ENCODE measurements at regions not wholly inside any gene's neighbourhood (a gene's known extent, or its start where the extent isn't known, plus 50 kb on each side); places are given as distances from the start of the nearest gene placed in this dataset.

- no peak for DNase-seq (ENCODE audit: low spot score)
- intact Hi-C loops (cut with DNase I) = no loop called here
Observed at GRCh38 chr11:111101881-111102280, 143.6 kb upstream of the POU2AF2 start.

DNA sequence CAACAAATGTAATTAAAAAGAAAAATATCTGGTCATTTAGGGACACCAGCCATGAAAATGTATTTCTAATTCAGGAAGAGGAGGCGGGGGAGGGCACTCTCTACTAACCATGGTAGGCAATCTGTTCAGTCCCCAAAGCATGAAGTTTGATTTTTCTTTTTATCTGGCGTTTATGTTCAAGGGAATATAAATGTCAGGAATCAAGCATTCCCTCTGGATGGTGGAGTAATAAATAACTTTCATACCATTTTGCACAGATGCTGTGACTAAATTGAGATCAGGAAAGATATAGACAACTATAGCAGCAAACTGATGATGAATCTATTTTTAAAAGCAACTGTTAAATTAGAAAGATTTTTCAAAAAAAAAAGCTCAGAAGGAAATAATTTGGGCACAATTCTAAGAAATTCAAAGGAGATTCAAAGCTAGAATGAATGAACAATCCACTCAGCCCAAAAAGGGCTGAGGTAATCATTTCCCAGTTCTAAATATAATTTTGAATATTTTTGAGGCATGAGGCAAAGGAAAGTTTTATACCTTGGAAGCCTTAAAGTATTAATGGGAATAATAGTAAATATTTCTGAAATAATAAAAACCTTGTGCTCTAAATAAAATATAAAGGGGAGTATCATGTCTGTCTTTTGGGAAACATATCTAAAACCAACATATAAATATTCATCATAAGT, 146.4 kb upstream of the POU2AF2 start:
- DNase-seq (ENCODE audit: low spot score) = no peak
- intact Hi-C loops (cut with DNase I) = no loop called here

DNA sequence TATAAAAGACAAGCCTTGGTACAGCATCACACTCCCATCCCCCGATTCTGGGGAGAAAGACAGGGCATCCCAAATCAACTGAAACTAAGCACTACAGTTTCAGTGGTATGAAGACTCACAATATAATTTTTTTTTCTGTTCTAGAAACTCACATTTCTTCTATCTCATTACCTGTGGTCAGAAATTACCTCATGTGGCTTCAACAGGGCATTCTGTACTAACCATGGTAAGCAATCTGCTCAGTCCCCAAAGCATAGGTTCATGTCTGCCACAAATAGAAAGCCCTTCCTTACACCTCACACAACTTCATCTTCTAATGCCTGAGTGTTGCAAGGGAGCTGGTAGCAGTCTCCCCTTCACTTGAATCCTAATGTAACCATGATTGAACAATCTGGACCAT, 147.4 kb upstream of the POU2AF2 start:
- intact Hi-C loops (cut with DNase I) = no loop called here
- DNase-seq (ENCODE audit: low spot score) = no peak

- peak; percentile 91 for DNase-seq (ENCODE audit: low spot score)
- intact Hi-C loops (cut with DNase I) = no loop called here
Observed at GRCh38 chr11:111097191-111097590, 148.3 kb upstream of the POU2AF2 start.

DNA sequence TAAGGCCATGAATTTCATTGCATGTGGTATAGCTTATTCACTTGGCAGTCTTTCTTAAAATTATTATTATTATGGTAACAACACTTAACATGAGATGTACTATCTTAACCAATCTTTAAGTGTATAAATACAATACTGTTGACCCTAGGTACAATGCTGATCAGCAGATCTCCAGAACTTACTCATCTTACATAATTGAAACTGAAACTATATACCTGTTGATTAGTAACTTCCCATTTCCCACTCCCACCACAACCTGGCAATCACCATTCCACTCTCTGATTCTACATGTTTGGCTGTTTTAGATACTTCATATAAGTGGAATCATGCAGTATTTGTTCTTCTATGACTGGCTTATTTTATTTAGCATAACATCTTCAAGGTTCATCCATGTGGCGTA, 150.2 kb upstream of the POU2AF2 start:
- DNase-seq (ENCODE audit: low spot score) = no peak
- intact Hi-C loops (cut with DNase I) = no loop called here

- no peak for DNase-seq (ENCODE audit: low spot score)
- intact Hi-C loops (cut with DNase I) = no loop called here
Observed at GRCh38 chr11:111093061-111093460, 152.5 kb upstream of the POU2AF2 start.

DNA sequence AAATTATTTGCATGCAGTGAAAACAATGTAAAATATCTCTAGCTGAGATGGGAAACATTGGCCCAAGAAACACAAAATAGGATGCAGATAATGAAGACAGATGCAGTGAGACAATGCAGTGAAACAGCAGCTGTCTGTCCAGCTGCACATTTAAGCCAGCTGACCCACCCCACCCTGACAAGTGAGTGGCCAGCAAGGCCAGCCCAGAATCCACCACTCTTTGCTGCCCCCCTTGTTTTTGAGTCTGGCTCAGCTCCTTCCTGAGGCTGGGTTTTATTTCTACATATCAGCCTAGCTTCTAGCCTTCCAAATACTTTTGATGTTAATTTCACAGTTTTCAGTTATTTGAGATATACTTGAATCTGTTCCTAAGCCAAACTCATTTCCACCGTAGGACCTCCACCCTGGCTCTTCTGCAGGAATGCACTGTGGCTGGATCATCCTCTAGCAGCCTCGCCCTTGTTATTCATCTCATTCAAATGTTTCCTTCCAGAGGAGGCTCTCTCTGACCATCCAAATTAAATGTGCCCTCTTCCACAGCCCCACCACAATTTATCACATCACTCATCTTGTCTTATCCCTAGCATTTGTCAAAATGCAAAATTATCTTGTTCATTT, 154.1 kb upstream of the POU2AF2 start:
- intact Hi-C loops (cut with DNase I) = no loop called here
- DNase-seq (ENCODE audit: low spot score) = no peak

GRCh38 chr11:111089759-111090158, 155.8 kb upstream of the POU2AF2 start:
- intact Hi-C loops (cut with DNase I) = no loop called here
- DNase-seq (ENCODE audit: low spot score) = no peak

- DNase-seq (ENCODE audit: low spot score) = no peak
- intact Hi-C loops (cut with DNase I) = no loop called here
Observed at GRCh38 chr11:111088847-111089355, 156.6 kb upstream of the POU2AF2 start.

DNA sequence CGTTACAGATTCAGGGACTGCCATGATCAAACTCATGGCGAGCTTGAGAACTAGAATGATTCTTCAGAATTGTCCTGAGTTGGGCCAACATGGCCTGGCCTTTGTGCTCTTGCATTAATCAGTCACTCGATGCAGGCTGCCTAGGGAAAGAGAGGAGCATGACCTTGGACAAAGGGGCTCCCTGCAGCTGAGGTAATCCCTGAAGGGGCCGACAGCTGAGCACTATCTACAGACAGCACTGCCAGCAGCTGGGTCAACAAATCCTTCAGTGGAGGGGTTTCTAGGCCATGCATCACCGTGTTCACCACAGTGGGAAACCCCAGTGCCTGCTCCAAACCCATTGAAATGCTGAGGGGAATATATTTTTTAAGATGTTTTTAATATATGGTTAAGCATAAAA, 159.5 kb upstream of the POU2AF2 start:
- intact Hi-C loops (cut with DNase I) = no loop called here
- DNase-seq (ENCODE audit: low spot score) = no peak

GRCh38 chr11:111082664-111083063, 162.9 kb upstream of the POU2AF2 start:
- DNase-seq (ENCODE audit: low spot score) = no peak
- intact Hi-C loops (cut with DNase I) = no loop called here

GRCh38 chr11:111081021-111081511, 164.5 kb upstream of the POU2AF2 start:
- intact Hi-C loops (cut with DNase I) = no loop called here
- DNase-seq (ENCODE audit: low spot score) = no peak

GRCh38 chr11:111077530-111078322, 167.8 kb upstream of the POU2AF2 start:
- DNase-seq (ENCODE audit: low spot score) = no peak
- intact Hi-C loops (cut with DNase I) = no loop called here

GRCh38 chr11:111069066-111069465, 176.5 kb upstream of the POU2AF2 start:
- intact Hi-C loops (cut with DNase I) = no loop called here
- DNase-seq (ENCODE audit: low spot score) = no peak

GRCh38 chr11:111067994-111068393, 177.5 kb upstream of the POU2AF2 start:
- no peak for DNase-seq (ENCODE audit: low spot score)
- intact Hi-C loops (cut with DNase I) = no loop called here

DNA sequence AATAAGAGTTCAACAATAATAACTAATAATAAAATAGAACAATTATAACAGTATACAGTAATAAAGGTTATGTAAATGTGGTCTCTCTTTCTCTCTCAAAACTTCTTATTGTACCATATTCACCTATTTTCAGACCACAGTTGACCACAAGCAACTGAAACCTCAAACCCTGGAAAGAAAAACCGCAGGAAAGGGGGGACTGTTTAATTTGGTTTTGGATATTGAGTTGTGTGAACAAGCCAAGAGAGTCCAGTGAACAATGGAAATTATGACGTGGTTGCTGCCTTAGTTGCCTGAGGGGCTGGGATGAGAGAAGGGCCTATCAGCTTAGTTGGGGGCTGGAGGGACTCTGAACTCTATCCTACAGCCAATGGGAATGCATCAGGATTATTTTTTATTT, 178.7 kb upstream of the POU2AF2 start:
- no peak for DNase-seq (ENCODE audit: low spot score)
- intact Hi-C loops (cut with DNase I) = no loop called here

GRCh38 chr11:111063726-111064517, 181.6 kb upstream of the POU2AF2 start:
- DNase-seq (ENCODE audit: low spot score) = no peak
- intact Hi-C loops (cut with DNase I) = no loop called here

DNA sequence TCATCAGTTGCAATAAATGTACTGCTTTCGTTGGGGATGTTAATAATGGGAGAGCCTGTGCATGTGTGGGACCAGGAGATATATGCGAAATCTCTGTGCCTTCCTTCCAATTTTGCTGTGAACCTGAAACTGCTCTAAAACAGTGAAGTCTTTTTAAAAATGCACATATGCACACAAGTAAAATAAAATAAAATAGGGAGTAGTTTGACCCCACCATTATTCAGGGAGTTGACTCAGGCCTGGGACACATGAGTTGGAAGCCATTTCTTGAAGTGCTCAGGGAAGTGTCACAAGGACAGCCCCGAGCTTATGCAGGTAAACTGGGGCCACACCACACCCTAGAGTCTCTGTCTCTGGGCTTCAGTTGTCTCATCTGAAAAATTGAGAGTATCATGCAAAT, 183.1 kb upstream of the POU2AF2 start:
- intact Hi-C loops (cut with DNase I) = no loop called here
- no peak for DNase-seq (ENCODE audit: low spot score)

DNA sequence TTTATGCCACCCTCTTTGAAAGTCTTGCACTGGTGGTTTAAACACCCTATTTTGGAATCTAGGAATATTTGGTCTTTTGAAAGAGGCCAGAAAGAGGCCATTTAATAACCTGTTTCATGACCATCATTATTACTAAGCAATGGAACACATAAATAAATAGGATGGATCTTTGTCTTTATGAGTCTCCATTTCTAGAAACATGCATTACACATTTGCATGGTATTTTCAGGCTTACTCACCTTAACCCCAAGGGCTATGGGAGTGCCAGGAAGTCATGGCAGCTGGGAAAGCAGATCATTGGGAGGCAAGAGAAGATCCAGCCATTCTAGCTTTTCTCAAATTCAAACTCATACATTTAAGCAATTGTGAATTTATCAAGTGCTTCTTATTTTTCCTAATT, 185.8 kb upstream of the POU2AF2 start:
- intact Hi-C loops (cut with DNase I) = no loop called here
- DNase-seq (ENCODE audit: low spot score) = no peak

All from posterior vena cava (tissue), 2 donors.